ENCODE measurements at regions not wholly inside any gene's neighbourhood (a gene's known extent, or its start where the extent isn't known, plus 50 kb on each side); places are given as distances from the start of the nearest gene placed in this dataset.

GRCh38 chr16:86783636-86784626, 205.6 kb downstream of the FOXL1 start:
- peaks cover 0 to 5% of the 10 kb centered on the region in 2 donors for H3K4me1 ChIP-seq
- peak; percentile 71 to 95 for DNase-seq (ENCODE audit: low spot score in 2 of 2)
- TF ChIP-seq CTCF (IDR thresholded peaks at IDR 0.05) (no peak), POLR2AphosphoS5 (IDR thresholded peaks at IDR 0.05) (peak in 2 of 3 donors; percentile 40 to 48)
- no peak overlapping the region for H3K4me3 ChIP-seq
- H3K27me3 ChIP-seq: peaks cover 0 to 16% of the 10 kb centered on the region in 2 donors
- intact Hi-C loops (cut with DNase I; ENCODE audit: low total_unique reads): no loop called here
- H3K27ac ChIP-seq: peak overlapping the region; percentile 58 to 61
- no peaks in the 10 kb centered on the region for H3K36me3 ChIP-seq
- H3K9me3 ChIP-seq: no peaks in the 10 kb centered on the region

GRCh38 chr16:86786338-86786737, 208.0 kb downstream of the FOXL1 start:
- H3K9me3 ChIP-seq: no peaks in the 10 kb centered on the region
- intact Hi-C loops (cut with DNase I; ENCODE audit: low total_unique reads): no loop called here
- peaks cover 0 to 5% of the 10 kb centered on the region in 2 donors for H3K4me1 ChIP-seq
- TF ChIP-seq CTCF (IDR thresholded peaks at IDR 0.05) (no peak), POLR2AphosphoS5 (IDR thresholded peaks at IDR 0.05) (no peak), POLR2A (IDR thresholded peaks at IDR 0.05) (no peak)
- peaks cover 0 to 24% of the 10 kb centered on the region in 2 donors for H3K27me3 ChIP-seq
- DNase-seq (ENCODE audit: low spot score in 2 of 2): no peak
- H3K4me3 ChIP-seq: no peak overlapping the region
- no peak overlapping the region for H3K27ac ChIP-seq
- no peaks in the 10 kb centered on the region for H3K36me3 ChIP-seq

GRCh38 chr16:86786994-86787393, 208.6 kb downstream of the FOXL1 start:
- DNase-seq (ENCODE audit: low spot score in 2 of 2): no peak
- Histone ChIP-seq H3K4me1 (peaks cover 0 to 5% of the 10 kb centered on the region in 2 donors), H3K9me3 (no peaks in the 10 kb centered on the region), H3K36me3 (no peaks in the 10 kb centered on the region), H3K27me3 (peaks cover 0 to 23% of the 10 kb centered on the region in 2 donors), H3K4me3 (no peak overlapping the region), H3K27ac (no peak overlapping the region)
- TF ChIP-seq POLR2A (IDR thresholded peaks at IDR 0.05): no peak
- no peak for TF ChIP-seq CTCF (IDR thresholded peaks at IDR 0.05)
- no peak for TF ChIP-seq POLR2AphosphoS5 (IDR thresholded peaks at IDR 0.05)
- intact Hi-C loops (cut with DNase I; ENCODE audit: low total_unique reads): no loop called here

GRCh38 chr16:86787538-86787937, 209.2 kb downstream of the FOXL1 start:
- H3K4me3 ChIP-seq: no peak overlapping the region
- H3K27ac ChIP-seq: no peak overlapping the region
- H3K27me3 ChIP-seq: peaks cover 0 to 26% of the 10 kb centered on the region in 2 donors
- TF ChIP-seq POLR2A (IDR thresholded peaks at IDR 0.05) (no peak), CTCF (IDR thresholded peaks at IDR 0.05) (no peak), POLR2AphosphoS5 (IDR thresholded peaks at IDR 0.05) (no peak)
- DNase-seq (ENCODE audit: low spot score in 2 of 2): no peak
- no peaks in the 10 kb centered on the region for H3K9me3 ChIP-seq
- H3K4me1 ChIP-seq: peaks cover 0 to 5% of the 10 kb centered on the region in 2 donors
- intact Hi-C loops (cut with DNase I; ENCODE audit: low total_unique reads): no loop called here
- no peaks in the 10 kb centered on the region for H3K36me3 ChIP-seq

GRCh38 chr16:86789621-86790051, 211.3 kb downstream of the FOXL1 start:
- Histone ChIP-seq H3K36me3 (no peaks in the 10 kb centered on the region), H3K4me1 (no peaks in the 10 kb centered on the region), H3K9me3 (no peaks in the 10 kb centered on the region), H3K27me3 (peaks cover 0 to 38% of the 10 kb centered on the region in 2 donors), H3K4me3 (no peak overlapping the region), H3K27ac (no peak overlapping the region)
- TF ChIP-seq CTCF (IDR thresholded peaks at IDR 0.05) (no peak), POLR2A (IDR thresholded peaks at IDR 0.05) (no peak), POLR2AphosphoS5 (IDR thresholded peaks at IDR 0.05) (no peak)
- intact Hi-C loops (cut with DNase I; ENCODE audit: low total_unique reads): no loop called here
- no peak for DNase-seq (ENCODE audit: low spot score in 2 of 2)
